ENCODE measurements at regions not wholly inside any gene's neighbourhood (a gene's known extent, or its start where the extent isn't known, plus 50 kb on each side); places are given as distances from the start of the nearest gene placed in this dataset.
A peak's percentile ranks its signal among the peaks of the same experiment; 100 is the strongest.
"Not testable (repeated sequence)": the region's sequence is repeated elsewhere in the genome, so short reads cannot be mapped to it uniquely, and the experiment has no call there.

DNA sequence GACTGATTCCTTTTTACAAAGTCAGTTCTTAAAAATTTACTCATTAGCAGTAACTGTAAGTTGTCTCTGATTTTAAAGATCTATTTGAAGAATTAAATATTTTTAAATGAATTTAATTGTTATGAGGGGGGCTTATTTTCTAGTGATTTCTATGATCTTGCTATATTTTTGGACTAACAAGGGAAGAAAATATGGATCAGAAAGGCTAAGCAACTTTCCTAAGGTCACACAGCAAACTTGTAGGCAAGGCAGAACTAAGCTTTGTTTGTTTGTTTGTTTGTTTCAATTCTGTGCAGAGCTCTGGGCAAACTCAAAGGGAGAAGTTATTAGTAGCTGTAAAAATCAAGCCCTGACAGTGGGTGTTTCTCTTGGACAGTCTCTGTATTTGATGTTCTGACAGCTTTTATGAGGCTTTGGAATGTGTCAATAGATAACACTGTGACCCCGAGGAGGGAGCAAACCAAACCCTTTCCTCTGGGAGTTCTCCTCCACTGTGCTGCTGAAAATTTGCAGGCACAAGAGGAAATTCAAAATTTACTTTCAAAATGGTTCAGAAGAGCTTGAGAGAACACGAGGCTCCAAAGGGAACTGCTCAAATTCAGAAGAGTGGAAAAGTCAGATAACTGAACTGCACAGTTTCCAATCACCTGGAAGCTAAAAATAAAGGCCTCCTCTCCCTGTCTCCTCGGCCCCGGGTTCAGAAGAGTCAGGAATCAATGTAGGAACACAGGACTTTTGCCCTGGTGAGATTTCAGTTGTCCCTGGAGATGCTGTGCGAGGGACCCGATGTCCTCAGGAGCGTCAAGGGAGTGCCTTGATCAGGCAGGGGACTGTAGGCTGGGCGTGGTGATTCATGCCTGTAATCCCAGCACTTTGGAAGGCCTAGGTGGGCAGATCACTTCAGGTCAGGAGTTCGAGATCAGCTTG is 325.7 kb downstream of the GATA3 start:
- DNase-seq (ENCODE audit: low spot score), result no peak

DNA sequence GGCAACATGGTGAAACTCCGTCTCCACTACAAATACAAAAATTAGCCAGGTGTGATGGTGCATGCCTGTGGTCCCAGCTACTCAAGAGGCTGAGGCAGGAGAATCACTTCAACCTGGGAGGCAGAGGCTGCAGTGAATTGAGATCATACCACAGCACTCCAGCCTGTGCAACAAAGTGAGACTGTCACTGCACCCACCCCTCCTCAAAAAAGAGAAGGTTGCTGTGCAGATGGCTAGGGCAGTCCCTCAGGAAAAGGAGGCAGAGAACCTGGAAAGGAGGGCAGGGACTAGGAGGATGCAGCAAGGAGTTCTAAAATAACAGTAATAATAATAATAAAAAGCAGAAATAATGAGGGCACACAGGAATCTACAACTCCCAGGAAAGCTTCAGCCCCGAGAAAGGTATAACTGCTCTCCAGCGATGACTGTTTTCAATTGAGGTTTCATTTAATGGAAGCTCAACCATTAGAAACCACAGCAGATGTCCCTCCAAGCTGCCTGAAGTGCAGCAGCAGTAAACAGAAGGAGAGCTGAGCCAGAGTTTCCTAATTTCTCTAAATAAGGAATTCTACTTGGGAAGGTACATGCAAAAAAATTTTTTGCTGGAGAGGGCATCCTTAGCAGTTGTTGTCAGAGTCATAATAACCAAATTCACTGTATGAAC is 326.5 kb downstream of the GATA3 start:
- DNase-seq (ENCODE audit: low spot score), result no peak

DNA sequence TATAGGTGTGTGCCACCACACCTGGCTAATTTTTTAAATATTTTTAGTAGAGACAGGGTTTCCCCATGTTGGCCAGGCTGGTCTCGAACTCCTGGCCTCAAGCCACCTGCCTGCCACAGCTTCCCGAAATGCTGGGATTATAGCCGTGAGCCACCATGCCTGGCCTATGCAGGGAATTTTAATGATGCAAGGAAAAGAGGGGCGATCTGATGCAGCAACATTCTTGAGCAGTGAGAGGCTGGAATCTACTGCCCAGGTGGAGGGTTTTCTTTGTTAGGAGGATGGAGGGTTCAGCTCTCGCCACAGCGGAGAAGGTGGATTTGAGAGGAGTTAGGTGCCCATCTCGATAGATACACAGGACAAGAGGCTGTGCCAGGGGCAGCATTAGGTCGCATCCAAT is 332.3 kb downstream of the GATA3 start:
- no peak for DNase-seq (ENCODE audit: low spot score)

DNA sequence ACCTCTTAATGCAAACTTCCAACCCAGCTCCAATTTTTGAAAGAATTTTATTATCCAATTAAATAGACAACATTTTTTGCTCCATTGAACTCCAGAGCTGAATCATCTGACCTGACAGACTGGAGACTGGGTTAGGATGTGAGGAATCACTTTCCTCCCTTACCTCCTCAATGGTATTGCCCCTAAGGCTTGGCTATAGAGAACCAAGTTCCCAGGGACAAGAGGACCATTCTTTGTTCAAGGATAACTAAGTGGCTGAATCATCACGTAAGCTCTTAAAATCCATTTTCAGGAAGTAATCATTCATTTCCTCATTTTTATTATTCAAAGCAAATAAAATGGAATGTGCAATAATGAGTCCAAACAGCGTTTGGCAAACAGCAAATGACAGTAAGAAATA is 335.1 kb downstream of the GATA3 start:
- DNase-seq (ENCODE audit: low spot score), result peak; percentile 92

DNA sequence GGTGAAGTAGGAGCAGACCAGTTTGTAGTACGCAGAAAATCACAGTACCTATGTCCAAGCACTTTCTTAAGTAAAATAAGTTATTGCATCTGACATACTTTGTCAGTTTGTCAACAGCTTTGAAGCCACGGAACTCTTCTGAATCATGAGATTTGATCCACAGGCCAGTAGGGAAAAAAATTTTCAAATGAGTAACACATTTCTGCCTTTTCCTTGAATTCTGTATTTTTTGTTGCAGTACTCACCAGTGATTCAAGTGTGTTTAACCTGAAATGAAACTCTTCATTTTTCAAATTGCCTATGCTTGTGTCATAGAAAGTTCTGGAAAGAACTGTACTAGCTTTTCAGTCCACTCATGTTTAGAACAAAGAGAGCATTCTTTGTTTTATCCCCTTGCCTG is 337.7 kb downstream of the GATA3 start:
- DNase-seq (ENCODE audit: low spot score), result peak; percentile 21

DNA sequence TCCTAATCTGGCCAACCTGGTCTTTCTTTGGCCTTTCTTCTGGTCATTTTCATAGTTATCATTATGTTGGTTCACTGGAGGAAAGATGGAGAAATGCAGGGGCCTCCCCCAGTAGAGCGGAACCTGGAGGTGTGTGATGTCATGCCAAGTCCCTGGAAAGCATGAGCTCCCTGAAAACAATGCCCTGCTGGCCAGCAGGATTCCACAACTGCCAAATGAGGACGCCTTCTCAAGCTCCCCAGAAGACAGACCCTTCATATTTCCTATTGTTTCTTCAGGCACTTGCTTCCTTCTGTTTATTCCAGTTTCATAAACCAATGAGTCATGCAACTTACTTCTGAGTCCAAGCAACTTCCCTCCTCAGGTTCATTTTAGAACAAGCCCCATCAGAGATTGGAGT is 339.0 kb downstream of the GATA3 start:
- DNase-seq (ENCODE audit: low spot score), result no peak

DNA sequence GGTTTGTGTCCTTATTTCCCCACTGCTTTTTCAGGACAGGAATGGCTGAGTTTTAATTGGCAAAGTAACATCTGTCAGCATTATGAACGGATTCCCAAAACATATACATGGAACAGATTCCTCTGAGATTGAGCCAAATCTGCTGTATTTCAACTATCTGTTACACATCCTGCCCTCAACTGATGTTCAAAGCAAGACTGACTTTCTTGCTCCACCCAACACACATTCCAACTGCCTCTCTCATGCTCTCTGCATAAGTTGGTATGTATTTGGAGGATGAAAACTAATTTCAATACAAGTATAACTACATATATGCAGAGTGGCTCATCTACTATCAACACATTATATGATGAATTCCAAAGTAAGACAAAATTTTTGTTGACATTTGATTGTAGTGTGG is 342.2 kb downstream of the GATA3 start:
- DNase-seq (ENCODE audit: low spot score), result no peak

DNA sequence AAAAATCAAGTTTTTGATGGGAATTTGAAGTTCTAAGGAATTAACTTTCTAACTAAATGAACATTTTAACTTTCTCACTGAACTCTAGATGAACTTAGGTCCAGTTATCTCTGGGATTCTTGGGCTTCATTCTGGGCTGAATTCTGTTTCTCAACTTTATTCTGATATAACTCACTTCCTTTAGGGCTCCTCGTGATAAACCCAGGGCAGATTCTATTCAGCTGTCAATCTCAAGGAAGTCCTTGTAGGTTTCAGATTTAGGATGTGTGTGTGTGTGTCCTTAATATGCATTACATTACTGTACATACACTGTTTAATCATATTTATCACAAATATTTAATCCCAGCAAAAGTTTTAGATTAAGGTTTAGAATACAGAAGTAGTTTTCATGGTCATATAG is 344.3 kb downstream of the GATA3 start:
- DNase-seq (ENCODE audit: low spot score), result no peak

DNA sequence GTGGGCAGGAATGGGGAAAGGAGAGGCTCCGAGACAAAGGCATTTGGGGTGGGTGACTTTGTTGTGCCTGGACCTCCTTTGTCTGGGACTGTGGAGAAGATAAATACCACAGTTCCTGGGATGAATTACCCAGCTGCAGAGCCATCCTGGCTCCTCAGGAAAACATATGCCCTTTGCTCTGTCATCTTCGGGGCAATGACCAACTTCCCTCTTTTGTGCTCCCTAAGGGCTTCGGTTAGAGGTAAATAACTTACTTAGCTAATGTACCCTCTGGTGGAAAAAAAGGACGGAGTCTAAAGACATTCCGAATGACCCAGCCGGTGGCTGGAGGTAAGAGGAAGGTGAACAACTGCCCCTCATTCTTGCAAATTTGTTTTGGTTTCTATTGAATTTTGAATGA is 345.7 kb downstream of the GATA3 start:
- DNase-seq (ENCODE audit: low spot score), result no peak

DNA sequence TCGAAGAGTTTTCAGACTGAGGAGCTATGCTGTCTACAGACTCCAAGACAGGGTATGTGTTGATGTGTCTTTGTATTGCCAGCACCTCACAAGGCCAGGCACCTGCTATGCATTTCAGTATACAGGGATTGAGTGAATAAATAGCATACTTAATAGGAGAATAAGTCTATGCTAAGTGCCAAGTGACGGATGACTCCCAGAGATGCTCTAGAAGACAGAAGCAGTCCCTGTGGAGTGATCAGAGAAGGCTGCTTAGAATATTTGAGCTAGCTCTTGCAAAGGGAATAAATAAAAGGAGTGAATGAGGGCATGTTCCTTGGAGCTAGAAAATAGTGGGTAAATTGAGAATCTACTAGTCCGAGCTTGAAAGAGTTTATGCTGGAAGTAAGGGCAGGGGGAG is 346.4 kb downstream of the GATA3 start:
- DNase-seq (ENCODE audit: low spot score), result no peak

DNA sequence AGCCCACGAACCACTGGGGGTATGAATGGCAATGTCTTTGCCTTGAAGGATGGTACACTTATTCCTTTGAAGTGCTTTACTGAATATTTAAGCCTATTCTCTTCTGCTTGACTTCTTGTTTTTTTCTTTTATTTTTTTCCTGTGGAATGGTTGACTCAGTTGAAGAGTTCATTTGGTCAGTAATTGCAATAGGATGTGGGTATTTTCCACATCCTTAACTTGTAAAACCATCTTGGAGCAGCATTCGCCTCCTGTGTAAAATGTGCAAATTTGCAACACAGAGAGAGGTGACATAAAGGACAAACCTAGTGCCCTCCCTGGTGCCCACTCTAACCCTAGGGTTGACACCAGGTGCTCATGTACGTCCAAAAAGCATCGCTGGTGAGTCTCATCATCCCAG is 347.0 kb downstream of the GATA3 start:
- no peak for DNase-seq (ENCODE audit: low spot score)

DNA sequence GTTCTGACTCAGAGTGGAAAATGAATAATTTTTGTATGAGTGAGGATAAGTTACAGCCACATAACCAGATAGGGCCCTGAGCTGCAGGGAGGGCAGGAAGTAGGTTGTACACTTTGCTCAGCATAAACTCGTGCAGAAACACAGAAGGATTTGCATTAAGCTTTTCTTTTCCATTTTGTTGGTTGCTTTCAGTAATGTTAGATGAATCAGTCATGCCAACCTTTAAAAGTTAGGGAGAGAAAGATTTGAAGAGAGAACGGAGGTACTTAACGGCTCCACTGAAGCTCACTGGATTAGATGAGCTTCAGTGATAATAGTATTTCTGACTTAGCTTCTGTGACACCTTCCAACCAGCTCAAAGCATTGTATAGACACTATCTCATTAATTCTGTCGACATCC is 348.1 kb downstream of the GATA3 start:
- no peak for DNase-seq (ENCODE audit: low spot score)

DNA sequence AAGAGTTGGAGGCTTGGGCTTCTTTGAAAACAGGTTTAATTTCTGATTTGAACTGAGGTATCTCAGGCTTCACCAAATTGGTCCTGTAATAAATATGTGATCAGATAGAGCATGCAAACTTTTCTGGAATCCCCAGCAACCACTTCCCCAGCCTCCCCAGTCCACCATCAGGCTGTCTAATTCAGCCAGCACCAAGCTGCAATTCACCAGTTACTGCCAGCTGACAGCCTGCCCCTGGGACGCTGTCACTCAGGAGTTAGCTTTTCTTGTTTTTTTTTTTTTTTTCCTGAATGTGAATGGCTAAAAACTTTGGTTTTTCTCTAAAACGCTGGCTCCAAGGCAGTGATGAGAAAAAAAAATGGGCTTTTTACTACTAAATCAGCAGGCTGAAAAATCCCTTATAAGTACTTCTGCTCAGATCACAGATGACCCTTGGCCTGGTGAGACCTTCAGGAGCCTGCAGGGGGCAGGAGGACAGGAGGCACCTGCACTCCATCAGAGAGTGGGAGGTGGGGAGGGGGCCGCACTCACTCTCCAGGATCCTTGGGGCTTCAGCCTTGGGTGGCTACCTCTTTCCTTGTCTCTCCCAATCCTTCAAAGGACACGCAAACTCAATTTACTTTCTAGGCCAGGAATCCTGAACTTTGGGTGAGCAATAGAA is 349.4 kb downstream of the GATA3 start:
- DNase-seq (ENCODE audit: low spot score), result no peak

DNA sequence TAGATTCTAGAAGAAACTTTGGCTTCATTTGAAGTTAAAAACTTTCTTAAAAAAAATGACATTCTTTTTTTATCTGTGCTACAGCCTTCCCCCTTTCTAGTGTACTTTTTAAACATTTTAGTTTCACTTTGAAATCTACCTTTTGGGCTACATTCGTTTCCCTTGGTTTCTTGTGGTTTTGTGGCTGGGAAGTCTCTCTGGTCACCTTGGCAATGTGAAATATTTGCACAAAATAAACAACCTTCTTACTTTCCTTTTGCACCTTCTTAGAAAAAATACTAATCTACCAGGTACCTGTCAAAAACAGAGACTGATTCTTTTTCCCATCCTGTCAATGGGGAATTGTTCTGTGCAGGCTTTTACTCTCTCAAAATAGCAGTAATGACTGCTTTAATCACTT is 350.2 kb downstream of the GATA3 start:
- no peak for DNase-seq (ENCODE audit: low spot score)

DNA sequence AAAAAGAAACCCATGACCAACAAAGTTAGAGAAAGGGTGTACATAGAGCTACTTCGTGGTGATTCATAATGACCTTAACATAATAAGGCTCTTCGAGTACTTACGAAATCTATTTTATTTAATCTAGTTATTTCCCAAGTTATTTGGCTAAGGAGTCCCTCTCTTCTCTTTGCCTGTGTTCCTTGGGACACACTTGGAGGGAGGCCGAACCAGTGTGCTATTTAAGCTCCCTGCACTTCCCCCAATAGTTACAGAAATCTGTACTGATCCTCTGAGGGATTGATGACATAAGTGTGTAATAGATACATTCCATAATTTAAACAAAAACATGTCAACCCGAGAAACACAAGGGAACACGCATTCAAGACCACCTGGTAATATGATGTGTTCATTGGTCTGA is 351.1 kb downstream of the GATA3 start:
- DNase-seq (ENCODE audit: low spot score), result no peak

DNA sequence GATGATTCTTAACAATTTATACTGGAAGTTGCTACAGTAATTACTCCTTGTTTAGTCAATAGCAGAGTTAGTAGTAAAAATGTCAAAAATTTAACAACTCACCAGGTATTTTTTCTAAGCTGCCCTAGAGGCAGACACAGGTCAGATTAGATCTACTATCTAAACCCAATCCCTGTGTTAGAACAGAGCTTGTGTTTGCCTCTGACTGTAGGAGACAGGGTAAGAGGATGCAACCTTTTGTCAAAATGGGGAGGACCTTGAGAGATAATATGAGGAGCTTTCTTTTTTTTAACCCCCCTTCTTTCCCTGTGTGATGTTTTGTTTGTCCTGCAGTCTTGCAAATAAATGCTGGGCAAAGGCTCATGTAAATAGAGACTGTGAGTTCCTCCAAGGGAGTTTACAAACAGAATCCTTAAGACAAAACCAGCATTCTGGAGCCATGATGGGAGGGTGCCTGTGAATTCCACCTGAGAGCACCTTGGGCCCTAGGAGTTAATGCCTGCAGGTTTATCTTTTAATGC is 353.1 kb downstream of the GATA3 start:
- no peak for DNase-seq (ENCODE audit: low spot score)

DNA sequence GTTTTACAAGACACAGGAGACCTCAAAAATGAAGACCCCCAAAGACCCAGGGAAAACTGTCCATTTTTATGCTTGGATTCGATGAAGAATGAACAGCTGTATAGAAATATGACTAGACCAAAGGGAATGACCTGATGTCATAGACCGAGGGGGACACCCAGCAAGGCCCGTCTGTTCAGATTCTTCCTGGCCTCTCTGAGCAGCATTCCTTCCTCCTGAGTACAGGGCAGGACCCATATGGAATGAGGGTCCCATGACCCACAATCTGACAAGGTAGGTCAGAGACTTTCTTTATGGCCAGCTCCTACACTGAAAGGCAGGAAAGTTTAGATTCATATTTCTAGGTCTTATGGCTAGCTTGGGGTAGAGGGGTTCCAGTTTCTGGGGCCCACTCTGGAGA is 356.0 kb downstream of the GATA3 start:
- DNase-seq (ENCODE audit: low spot score), result no peak

DNA sequence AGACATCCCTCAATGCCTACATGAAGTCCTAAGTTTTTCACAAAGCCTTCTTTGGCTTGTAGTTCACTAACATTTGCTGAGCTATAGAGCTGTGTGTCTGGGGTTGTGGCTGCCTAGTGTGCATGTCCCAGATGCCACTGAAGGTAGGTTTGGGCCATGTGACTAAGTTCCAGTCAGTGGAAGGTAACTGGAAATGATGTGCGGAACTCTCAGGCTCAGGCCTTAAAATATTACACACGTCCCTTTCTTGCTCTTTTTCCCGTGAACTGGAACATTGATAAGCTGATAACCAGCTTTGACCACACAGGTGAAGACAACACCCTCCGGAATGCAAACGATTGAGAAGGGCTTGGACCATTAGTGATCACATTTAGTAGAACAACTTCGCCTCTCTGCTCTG is 358.1 kb downstream of the GATA3 start:
- DNase-seq (ENCODE audit: low spot score), result no peak

DNA sequence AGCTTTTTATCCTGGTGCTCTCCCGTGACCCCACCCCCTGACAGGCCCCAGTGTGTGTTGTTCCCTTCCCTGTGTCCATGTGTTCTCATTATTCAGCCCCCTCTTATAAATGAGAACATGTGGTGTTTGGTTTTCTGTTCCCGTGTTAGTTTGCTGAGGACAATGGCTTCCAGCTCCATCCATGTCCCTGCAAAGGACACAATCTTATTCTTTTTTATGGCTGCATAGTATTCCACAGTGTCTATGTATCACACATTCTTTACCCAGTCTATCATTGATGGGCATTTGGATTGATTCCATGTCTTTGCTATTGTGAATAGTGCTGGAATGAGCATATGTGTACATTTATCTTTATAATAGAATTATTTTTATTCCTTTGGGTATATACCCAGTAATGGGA is 360.5 kb downstream of the GATA3 start:
- DNase-seq (ENCODE audit: low spot score), result not testable (repeated sequence)

DNA sequence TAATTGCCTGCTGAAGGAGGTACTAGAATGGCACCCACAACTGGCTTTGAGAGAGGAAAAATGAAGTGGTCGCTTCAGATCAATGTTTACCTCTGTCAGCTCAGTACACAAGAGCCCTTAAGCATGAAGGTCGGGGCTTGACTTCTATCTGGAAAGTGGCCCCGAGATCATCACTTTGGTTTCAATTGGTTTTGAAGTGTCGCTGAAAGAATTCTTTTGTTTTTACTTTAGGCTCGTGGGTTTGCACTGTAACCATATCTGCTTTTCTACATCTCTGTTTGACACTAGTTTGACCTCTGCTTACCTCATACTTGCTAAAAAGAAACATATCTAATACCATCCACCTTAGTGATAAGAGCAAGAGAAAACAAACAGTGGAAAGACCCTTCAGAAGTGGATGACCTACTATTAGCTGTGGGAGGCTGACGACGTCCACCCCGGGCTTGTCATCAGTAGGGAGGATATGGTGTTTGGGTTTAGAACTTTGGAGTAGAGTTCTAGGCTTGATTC is 361.8 kb downstream of the GATA3 start:
- DNase-seq (ENCODE audit: low spot score), result no peak

DNA sequence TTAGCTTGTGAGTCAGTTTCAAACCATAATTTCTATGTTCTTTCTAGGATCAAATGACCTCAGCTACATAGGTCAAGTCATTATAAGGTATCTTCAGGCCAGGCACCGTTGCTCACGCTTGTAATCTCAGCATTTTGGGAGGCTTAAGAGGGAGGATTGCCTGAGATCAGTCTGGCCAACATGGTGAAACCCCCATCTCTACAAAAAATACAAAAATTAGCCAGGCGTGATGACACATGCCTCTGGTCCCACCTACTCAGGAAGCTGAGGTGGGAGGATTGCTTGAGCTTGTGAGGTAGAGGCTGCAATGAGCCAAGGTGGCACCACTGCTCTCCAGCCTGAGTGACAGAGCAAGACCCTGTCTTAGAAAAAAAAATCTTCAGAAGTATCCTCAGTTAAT is 362.3 kb downstream of the GATA3 start:
- DNase-seq (ENCODE audit: low spot score), result no peak

DNA sequence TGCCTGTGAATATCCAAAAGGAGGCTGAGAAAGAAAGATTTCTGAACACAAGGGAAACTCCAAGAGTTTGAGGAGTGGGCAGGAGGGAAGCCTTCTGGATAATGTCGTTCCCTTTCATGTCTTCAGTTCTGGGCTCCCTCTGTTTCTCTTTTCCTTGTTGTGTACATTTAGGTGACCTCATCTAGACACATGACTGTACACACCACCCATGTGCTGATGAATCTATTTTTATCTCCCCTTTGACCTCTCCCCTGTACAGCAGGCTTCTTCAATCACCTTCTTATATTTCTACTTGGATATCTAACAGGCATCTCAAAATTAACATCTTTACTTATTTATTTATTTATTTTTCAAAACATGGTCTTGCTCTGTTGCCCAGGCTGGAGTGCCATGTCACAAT is 363.1 kb downstream of the GATA3 start:
- no peak for DNase-seq (ENCODE audit: low spot score)

DNA sequence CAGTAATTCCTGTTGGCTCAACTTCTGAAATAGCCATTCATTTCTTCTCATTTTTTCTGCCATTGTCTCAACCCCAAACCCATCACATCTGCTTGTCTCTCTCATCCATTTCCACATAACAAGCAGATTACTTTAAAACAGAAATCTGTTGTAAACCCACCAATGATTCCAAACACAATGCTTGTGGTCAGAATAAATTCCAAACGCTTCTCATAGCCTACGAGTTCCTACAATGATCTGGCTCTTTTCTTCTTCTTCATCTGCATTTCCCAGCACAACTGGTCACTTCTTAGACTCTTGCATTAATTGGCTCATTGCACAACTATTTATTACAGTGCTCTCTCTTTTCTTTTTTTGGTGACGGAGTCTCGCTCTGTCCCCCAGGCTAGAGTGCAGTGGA is 364.1 kb downstream of the GATA3 start:
- DNase-seq (ENCODE audit: low spot score), result no peak

Data from COLO829 (cell line).